ENCODE measurements at regions not wholly inside any gene's neighbourhood (a gene's known extent, or its start where the extent isn't known, plus 50 kb on each side); places are given as distances from the start of the nearest gene placed in this dataset.
"Not testable (repeated sequence)": the region's sequence is repeated elsewhere in the genome, so short reads cannot be mapped to it uniquely, and the experiment has no call there.

DNA sequence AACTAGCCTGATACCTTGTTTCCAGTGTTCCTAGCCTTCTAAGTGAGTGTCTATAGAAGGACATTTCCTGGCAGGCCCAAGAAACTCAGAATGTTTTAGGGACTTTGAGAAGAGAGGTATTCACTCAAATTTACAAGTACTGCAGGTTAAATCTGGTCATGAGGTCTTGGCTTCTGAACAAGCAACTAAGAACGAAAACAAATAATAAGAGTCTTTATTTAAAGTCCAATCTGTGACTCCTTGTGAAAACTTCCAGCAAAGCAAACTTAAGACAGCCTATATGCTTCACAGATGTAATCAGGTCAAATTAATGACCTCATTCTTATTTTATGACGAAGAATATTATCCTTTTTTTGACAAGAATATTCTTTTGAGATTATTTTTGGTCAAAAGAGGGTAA lies 79.4 kb upstream of the PRSS16 start:
- peak; percentile 99 for FAIRE-seq

DNA sequence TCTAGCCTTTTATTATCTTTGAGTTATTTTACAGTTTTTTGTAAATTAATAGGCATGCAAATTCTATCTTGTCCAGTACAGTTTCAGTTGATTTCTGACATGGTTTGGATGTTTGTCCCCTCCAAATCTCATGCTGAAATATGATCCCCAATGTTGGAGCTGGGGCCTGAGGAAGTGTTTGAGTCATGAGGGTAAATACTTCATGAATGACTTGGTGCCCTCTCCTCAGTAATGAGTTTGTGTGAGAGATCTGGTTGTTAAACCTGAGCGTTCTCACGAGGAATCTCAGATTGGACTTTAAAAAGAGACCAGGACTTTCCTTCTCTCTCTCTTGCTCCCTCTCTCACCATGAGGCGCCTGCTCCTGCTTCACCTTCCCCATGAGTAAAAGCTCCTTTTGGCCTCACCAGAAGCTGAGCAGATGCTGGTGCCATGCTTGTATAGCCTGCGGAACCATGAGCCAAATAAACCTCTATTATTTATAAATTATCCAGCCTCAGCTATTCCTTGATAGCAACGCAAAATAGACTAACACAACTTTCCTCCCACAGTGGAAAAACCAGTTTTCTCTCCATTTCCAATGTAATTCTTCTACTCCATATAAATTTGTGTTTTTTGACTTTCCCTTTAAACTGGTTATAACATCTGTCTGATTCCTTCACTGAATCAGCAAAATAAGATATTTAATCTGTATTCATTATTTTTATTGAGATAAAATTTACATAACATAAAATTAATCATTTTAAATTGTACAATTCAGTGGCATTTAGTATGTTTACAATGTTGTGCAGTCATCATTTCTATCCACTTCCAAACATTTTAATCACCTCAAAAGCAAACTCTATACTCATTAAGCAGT lies 78.7 kb upstream of the PRSS16 start:
- no peak for FAIRE-seq

DNA sequence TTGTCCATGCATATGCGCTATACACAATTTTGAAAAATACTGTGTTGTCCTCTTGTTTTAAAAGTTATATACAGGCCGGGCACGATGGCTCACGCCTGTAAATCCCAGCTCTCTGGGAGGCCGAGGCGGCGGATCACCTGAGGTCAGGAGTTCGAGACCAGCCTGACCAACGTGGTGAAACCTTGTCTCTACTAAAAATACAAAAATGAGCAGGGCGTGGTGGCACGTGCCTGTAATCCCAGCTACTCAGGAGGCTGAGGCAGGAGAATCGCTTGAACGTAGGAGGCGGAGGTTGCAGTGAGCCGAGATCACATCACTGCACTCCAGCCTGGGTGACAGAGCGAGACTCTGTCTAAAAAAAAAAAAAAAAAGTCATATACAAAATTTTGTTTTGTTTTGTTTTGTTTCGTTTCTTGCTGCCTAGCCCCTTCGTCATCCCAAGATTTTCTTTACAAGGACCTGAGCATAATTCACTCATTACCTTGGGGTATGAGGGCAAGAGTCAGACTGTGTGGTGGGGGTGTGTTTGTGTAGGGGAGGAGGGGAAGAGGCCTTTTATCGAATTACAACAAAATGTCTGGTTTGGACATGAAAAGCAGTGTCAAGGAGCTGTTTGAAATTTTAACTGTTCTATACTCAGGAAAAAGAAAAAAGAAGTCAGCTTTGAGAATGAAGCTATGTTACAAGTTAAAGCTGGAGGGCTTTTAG lies 74.8 kb upstream of the PRSS16 start:
- not testable (repeated sequence) for FAIRE-seq

DNA sequence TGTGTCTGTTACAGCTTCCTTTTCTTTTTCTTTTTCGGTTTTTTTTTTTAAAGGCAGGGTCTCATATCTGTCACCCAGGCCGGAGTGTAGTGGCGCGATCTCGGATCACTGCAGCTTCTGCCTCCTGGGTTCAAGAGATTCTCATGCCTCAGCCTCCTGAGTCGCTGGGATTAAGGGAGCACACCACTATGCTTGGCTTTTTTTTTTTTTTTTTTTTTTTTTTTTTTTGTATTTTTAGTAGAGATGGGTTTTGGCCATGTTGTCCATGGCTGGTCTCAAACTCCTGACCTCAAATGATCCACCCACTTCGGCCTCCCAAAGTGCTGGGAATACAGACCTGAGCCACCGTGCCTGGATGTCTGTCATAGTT lies 74.3 kb upstream of the PRSS16 start:
- not testable (repeated sequence) for FAIRE-seq

DNA sequence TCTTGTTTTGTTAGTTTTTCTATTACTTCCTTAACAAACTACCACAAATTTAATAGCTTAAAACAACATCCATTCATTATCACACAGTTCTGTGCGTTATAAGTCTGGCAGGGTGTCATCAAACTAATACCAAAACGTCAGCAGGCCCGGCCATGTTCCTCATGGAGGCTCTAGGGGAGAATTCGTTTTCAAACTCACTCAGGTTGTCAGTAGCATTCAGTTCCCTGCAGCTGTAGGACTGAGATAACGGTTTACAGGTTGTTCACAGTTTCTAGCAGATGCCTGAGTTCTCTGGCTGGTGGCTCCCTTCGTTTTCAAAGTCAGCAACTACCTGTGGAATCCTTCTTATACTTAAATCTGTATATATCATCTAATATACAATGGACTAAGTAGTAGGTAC lies 72.5 kb upstream of the PRSS16 start:
- no peak for FAIRE-seq

DNA sequence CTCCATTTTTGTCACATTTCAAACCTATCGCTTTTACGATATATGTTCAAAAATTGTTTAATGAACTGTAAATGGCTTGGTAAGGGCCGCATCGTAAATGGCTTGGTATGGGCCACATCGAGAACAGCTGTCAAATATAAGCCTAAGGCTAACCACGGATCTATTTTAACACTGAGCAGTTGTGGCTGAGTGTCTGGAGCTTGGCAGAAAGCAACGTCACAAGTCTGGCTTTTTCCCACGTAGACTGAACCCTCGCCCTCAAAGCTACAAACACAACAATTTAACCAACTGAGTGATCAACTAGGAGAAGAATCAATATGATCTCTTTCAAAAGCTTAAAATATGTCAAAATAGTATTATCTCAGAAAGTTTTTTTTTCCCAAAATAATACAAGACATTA lies 71.4 kb upstream of the PRSS16 start:
- no peak for FAIRE-seq

DNA sequence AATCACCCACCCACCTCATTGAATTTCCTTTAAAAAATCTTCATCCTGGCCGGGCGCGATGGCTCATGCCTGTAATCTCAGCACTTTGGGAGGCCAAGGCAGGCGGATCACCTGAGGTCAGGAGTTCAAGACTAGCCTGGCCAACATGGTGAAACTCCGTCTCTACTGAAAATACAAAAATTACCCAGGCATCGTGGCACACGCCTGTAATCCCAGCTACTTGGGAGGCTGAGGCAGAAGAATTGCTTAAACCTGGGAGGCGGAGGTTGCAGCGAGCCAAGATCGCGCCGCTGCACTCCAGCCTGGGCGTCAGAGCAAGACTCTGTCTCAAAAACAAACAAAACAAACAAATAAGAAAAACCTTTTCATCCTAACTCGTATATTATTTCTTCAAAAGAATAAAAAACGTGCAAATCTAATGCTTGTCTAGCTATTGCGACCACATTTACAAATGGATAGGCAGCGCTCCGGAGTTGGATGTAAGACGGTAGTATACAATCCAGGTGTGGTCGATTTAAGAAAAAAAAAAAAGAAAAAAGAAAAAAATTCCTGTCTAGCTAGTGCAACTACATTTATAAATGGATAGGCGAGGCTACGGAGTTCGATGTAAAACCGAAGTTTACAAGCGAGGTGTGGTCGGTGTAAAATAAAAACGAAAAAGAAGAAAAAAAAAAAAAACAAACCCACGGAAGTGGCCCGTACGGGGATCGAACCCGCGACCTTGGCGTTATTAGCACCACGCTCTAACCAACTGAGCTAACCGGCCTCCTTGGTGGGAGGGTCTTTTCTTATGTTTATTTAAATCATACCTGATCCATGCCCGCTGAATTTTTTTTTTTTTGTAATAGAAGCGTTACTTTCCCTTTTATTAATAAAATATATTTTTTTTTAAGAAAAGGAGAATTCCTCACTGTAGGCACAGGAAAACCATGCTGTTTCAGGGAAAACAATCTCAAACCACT lies 70.7 kb upstream of the PRSS16 start:
- peak; percentile 70 for FAIRE-seq

DNA sequence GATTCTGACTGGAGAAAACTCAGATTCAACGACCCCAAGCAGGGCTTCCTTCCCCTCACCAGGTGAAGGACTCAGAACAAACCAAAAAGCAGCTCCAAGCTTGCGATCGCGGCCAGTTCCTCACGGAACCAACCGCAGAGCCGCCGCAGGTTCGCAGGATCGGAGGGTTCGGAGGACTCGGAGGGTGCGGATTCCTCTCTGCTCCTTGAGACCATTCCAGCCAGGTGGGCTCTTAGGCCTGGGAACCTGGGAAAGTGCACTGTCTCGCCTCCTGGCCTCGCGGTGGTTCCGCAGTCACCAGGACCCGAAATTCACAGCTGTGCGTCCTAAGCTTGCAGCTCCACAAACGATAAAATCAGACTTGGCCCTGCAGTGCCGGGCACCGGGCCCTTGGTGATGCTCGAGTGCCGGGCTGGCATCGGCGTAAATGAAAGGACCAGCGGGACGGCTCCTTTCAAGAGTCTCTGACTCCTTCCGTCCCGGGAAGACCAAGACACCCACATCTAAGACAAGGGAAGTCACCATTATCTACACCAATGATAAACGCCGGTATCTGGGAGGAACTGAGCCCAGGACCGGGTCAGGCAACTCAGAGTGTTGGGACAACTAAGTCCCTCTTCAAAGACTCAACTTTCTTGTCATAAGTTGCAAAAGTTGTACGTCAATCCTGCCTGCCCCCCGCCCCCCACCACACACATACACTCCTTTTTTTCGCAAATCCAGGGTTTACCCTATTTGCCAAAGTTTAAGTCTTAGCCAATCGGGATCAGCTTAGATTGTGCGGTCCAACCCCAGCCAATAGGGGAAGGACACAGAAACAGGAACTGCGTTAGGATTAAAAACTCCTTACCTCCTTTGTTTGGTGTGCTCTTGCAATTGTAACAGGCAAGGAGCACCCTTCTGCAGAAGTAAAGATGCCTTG lies 69.8 kb upstream of the PRSS16 start:
- FAIRE-seq = peak; percentile 76

DNA sequence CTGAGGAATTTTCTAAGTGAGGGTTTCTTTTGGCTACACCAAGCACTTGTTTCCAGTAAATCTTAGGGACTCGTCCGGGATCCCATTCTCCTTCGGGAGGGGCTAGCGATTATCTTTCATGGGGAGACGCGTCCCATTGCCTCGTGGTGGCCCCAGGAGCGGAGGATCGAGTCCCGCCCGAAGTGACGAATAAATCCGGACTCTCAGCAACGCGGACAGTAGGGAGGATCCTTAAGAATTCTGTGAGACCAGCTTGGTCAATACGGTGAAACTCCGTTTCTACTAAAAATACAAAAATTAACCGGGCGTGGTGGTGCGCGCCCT lies 69.1 kb upstream of the PRSS16 start:
- FAIRE-seq = no peak

DNA sequence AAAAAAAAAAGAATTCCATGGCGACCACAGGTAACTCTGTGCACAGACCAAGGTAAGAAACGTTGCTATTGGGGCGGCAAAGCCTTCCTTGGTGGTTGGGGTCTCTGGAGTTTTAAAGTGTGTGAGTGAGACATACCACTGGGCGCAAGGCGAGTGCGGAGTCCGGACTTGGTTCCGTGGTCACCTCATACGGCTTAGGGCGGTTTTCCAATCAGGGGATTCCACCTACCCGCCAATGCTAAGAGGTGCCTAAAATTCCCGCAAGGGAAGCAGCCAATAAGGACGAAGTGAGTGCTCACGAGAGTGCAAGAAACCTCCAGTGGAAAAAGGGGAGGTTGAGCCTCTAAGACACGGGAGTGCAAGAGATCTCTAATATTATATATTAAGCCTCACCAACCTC lies 68.6 kb upstream of the PRSS16 start:
- no peak for FAIRE-seq

DNA sequence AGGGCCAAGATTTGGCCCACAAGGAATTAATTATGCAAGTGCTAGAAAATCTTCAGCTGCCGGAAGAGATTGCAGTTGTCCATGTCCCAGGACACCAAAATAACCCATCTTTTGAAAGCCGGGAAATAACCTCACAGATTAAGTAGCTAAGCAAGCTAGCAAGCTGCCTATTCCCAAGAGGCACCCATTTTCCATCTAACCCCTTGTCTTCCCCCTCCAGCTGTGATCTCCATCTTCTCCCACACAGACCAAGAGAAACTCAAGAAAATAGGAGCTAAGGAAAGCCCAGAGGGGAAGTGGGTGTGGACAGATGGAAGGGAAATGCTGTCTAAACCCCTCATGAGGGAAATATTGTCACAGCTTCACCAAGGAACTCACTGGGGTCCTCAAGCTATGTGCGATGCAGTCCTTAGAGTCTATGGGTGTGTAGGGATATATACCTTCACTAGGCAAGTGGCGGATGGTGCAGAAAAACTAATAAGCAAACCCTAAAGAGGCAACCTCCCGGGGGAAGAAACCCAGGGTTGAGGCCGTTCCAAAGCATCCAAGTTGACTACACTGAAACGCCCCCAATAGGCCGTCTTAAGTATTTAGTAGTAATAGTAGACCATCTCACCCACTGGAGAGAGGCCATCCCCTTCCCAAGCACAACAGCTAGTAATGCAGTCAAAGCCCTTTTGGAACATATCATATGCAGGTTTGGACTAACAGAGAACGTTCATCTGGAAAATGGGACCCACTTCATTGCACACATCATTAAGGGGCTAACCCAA lies 64.3 kb upstream of the PRSS16 start:
- no peak for FAIRE-seq

DNA sequence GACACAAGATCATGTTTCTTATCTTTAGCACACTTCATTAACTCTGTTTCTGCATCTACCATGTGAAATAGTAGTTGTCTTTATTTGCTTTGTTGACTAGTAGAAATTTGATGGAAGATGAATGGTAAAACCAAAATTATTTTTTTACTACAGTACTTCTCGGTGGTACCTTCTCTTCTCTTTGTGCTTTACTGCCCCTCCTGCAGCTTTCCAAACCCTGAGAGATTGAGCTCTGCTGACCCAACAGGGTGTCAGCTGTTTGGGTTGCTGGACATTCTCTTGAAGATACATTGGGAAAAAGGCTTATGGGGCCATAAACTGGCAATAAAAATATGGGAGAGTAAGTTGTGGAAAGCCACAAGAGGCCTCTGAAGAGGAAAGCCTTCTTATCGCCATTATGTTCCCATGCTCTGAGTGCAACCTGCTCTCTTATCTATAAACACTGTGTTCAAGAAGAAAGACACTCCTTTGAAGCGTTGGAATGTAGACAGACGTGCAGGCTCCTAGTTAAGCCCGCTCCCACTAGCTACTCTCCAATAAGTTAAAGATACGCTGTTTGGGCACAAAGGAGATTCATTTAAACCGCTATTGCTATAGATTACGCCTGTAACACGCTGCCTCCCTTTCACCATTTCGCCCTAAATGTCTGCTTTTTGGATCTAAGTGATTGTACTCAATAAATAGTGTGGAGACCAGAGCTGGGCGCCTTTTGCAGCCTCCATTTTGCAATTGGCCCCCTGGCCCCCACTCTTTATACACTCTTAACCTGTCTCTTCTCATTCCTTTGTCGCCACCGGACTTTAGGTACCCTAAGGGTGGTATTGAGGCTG lies 60.1 kb upstream of the PRSS16 start:
- no peak for FAIRE-seq

DNA sequence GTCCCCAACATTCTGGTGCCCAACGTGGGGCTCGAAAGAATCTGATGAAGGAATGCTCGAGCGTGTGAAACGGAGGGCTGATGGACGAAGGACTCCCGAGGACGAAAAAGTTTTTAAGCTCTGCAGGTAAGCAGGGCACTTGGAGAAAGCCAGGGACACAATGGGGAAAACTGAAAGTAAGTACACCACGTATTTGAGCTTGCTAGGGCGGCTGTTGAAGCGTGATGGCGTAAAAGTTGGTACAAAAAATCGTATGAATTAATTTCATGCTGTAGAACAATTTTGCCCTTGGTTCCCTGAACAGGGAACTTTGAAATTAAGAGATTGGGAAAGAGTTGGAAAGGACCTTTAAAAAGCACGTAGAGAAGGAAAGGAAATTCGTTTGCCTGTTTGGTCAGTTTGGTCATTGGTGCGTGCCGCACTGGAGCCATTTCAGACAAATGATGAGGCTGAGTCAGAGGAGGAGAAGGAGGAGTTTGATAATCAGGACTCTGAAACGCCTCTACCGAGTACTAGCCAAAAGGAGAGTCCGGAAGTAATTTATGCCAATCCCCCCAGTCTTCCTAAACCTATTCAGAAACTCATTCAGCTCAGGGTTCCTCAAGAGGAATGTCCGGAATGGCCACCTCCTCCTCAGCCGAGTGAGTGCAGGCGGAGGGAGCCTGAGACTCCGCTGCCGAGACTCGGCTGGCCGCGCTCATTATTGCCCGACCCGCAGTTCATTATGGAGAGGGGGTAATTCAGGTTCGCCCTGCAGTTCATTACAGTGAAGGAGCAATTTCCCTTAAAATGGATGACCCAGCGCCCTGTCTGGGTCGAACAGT lies 59.2 kb upstream of the PRSS16 start:
- FAIRE-seq = no peak

DNA sequence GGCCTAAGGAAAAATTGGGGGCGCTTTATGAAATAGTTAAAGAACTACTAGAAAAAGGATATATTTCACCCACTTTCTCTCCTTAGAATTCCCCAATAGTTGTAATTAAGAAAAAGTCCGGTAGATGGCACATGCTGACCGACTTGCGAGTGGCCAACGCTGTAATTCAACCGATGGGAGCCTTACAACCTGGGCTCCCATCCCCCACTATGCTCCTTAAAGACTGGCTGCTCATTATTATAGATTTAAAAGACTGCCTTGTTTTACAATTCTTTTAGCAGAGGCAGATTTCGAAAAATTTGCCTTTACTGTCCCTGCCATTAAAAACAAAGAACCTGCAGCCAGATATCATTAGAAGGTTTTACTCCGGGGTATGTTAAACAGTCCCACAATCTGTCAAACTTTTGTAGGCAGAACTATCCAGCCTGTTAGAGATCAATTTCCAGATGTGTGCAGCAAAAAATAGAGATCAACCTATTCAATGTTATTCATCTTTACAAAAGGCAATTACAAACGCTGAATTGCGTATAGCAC lies 58.5 kb upstream of the PRSS16 start:
- peak; percentile 97 for FAIRE-seq

DNA sequence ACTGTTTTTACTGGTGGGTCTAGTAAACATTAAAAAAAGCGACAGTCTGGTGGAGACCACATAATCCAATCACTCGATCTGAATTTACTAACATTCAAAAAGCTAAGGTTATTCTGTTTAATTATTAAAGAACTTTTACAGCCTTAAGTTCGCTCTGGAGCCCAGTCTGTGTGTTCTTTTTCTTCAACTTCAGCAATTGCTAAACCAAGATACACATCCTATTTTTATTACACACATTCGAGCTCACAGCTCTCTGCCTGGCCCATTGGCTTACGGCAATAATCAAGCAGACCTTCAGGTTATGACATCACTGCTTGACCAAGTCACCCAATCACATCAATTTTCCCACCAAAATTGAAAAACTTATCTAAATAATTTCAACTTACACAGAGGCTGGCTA lies 57.4 kb upstream of the PRSS16 start:
- FAIRE-seq = no peak

DNA sequence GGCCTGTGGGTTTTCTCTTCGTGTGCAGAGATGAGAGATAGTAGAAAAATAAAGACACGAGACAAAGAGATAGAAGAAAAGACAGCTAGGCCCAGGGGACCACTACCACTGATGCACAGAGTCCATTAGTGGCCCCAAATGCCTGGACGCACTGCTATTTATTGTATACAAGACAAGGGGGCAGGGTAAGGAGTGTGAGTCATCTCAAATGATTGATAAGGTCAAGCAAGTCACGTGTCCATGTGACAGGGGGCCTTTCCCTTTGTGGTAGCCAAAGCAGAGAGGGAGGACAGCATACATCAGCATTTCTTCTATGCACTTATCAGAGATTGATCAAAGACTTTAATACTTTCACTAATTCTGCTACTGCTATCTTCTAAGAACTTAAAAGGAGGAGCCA lies 53.0 kb upstream of the PRSS16 start:
- FAIRE-seq = not testable (repeated sequence)

DNA sequence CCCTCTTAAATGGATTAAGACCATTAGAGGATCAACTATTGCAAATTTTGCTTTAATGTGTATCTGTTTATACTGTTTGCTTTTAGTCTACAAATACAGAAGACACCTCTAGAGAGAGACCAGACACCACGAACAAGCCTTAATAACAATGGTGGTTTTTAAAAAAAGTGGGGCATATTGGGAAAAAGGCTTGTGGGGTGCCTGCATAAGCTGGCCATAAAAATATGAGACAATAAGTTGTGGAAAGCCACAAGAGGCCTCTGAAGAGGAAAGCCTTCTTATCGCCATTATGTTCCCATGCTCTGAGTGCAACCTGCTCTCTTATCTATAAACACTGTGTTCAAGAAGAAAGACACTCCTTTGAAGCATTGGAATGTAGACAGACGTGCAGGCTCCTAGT lies 52.0 kb upstream of the PRSS16 start:
- not testable (repeated sequence) for FAIRE-seq
